GM21381 (cell line): ENCODE measurements at regions not wholly inside any gene's neighbourhood (a gene's known extent, or its start where the extent isn't known, plus 50 kb on each side); places are given as distances from the start of the nearest gene placed in this dataset.

Source experiments
- ATAC-seq: cut with Tn5 transposase; IDR thresholded peaks from one replicate; pipeline ENCODE4 v1.9.1; 2021; ENCODE audit warnings: mild to moderate bottlenecking, moderate library complexity; ENCODE audit not compliant: unreplicated experiment

DNA sequence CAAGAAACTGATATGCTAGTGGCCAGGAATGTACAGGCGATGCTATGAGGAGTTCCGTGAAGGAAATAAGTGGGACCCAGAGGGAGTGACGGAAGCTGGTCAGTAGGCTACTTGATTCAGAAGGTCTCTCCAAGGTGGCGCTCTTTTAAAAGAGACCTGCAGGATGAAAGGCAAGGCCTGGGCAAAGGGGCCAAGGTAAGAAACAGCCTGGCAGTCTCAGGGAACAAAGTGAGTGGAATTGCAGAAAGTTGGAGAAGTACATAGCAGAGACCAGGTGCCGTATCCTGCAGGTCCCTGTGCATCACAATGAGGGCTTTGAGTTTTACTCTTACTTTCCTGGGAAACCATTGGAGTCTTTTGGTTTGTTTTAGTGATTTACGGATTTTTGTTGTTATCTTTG lies 905.6 kb downstream of the BCL11B start:
- no peak for ATAC-seq

DNA sequence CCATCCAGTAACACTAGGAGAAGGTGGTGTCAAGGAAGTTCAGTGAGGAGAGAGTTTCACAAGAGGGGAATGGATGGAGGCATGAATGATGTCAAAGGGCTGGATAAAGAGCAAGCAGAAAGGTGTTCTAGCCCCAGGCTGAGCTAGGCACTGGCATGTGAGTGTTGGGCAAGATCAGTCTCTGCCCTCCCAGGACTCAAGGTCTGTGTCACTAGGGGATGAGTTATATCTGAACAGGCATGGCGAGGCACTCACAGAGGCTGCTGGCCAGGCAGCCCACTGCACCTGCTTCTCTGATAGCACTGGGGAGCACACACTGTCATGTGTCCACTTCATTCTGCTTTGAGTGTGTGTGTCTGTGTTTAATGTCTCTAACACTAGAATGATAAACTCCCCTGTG lies 903.8 kb downstream of the BCL11B start:
- no peak for ATAC-seq

DNA sequence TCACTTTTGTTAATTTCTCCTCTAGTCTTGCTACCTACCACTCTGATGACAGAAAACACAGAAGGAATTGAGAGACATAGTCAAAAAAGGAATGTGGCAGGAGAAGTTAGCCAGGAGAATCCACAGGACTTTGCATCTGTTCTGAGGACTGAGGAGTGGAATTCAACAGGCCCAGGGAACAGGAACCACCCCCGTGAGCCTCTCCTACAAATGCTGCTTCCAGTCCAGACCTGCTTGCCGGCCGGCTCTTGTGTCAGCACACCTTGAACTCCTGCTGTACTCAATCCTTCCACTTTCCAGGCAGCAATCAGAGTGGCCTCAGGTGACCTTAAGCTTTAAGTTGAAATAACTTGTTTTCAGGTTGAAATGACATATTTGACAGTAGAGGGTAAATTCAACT lies 903.1 kb downstream of the BCL11B start:
- ATAC-seq = no peak

DNA sequence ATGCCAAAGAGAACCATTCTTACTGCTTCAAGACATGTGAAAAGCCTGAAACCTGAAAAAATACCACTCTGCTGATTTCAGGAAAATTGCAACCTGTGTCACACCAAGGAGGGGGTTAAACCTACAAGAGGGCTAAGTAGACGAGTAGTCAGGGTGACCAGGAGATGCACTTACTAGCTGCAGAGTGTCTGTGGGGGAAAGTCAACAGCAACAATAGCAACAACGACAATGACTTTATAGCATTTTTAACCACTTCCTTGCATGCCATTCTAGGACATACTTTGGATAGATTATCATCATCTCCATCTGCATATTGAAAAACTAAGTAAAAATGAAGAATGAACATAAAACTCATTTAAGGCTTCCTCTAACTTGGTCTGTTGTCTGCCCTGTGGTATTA lies 902.7 kb downstream of the BCL11B start:
- no peak for ATAC-seq

DNA sequence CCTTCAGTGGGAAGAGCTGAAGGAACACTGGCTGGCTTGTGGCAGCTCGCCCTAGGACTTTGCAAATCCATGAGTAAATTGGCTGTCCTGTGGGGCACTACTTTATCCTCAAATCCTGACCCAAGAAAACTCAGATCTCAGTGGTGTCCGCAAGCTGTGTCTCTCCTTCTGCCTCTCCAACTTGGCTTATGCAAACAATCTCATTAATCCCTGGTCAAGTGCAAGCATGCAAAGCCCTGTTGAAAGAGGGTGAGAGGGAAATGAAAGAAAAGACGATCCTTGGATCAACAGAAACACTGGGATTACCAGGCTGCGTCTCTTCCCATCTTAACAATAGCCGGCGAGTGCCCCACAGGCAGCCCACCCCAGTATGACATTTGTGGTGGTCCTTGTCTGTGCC lies 901.6 kb downstream of the BCL11B start:
- no peak for ATAC-seq

DNA sequence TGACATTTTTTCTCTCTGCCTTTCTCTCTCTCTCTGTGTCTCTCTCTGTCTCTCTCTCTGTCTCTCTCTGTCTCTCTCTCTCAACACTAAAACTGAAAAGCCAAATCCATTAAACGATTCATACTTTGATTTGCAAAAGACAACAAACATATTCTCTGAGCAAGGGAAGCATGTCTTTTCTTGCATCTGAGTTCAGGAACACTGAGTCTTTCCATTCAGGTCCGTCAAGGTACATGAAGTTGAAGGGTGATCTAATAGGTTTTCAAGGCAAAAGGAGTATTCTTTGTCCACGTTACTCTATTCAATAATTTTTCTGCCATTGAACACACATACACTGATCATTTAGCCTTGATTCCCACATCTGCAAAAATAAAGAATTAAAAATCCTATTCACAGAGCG lies 900.9 kb downstream of the BCL11B start:
- ATAC-seq = no peak

DNA sequence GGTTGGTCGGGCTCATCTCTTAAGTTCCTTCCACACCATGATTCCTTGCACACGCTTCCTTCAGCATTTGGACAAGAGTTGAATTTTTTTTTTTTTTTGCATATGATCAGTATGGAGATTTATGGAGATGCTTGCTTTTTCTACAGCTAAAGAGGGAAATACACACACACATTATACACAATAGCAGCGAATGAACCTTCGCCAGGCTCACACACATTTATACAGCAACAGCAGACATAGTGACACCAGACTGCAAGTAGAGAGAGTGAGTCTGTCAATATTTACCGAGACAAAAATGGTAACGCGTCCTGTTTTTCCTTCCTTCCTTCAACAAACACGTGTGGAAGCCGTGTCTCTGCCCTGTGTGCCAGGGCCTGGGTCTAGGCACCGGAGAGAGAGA lies 897.9 kb downstream of the BCL11B start:
- ATAC-seq = no peak

DNA sequence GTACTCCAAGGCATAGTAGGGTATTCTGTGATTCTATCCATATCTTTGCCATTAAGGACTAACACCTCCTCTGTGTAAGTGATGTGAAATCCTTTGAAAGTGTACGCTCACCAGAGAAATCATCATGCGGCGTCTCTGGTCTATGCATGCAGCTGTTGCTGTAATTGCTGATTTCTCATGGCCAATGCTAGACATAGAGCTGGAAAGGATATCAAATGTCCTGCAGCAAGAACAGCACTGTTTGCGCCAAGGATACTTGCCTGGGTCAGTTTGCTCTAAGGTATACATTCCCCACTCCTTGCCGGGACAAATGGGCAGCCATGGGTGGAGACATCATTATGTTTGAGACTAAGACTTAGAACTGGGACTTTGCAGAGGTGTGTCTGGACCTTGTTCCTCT lies 896.4 kb downstream of the BCL11B start:
- ATAC-seq = no peak

DNA sequence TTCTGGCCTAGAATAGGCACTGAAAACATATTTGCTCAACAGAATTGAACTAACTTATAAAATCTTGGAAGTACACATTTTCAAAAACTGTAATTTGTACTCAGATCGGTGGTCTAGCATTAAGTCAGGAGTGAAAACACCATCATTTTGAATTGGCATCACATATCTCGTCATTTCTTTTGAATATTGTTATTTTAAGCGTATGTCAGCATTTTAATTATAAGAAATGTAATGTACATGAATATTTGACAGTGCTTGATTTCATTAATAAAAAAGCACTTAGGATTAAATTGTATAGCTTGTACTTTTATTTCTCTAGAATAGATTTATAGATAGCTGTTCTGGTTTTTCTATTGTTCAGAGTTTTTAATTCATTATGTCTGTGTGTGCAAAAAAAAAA lies 892.2 kb downstream of the BCL11B start:
- ATAC-seq = no peak

DNA sequence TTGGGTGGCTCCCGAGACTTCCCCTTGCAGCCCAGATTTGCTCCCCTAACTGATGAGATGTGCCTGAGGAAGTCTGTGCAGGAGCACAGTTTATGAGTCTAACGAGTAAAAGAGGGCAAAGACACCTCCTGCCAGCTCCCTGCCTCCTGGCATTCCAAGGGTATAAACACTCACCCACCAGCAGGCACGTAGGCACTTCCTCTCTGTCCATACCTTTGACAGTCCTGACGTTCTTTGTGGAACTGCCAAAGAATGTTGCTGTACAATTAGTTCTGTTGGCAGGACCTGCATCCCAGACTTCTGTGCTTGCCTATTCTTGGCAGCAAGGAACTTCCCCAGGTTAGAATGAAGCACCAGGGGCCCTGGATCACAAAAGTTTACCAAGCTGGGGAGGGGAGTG lies 889.3 kb downstream of the BCL11B start:
- no peak for ATAC-seq

DNA sequence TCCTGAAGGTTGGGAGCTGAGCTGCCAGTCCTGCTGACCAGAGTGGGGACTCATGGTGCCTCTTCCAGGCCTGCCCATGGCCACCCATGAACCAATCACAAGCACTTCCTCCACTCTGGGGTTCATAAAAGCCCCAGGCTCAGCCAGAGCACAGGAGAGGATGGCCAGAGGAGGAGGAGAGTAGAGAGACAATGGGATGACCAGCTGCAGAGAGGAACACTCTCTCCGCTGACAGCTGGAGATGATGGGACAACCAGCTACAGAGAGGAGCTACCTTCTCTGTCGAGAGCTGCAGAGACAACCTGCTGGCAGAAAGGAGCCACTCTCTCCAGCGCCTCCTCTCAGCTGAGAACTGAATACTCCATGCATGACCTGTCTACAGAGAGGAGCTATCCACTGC lies 886.1 kb downstream of the BCL11B start:
- no peak for ATAC-seq

DNA sequence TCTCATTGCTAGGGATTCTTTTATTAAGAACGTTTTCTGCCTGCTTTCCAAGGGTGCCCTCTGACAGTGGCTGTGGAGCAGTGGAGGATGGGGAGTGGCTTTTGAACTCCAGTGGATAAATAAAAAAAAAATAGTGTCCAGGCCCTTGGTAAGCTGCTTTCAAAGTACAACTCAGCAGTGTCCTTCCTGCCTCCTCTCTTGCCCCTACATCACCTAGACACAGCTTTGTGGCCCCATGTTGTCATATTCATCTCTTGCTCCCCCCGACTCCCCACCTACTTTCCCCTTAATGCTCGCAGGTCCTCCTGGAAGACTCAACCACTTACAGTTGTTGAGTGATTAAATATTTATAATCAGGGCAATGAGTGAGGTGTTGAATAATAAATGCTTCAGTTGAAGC lies 880.9 kb downstream of the BCL11B start:
- ATAC-seq = no peak

DNA sequence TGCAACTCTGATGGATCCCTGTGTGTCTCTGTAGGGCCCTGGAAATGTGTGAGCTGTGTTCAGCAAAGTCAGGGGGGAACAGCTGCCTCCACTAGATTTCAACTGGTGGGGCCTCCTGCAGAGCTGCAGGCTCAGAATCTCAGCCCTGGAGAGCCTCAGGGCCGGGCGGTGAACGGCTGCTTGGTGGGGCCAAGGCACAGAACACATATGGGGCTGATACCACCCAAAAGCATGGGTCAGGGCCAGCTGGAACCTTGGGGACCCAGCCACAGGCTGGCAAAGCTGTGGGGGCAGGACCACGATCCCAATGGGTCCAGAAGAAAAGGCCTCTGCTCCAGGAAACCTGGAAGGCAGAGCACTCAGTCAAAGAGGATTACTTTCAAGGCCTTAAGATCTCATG lies 878.5 kb downstream of the BCL11B start:
- ATAC-seq = no peak

DNA sequence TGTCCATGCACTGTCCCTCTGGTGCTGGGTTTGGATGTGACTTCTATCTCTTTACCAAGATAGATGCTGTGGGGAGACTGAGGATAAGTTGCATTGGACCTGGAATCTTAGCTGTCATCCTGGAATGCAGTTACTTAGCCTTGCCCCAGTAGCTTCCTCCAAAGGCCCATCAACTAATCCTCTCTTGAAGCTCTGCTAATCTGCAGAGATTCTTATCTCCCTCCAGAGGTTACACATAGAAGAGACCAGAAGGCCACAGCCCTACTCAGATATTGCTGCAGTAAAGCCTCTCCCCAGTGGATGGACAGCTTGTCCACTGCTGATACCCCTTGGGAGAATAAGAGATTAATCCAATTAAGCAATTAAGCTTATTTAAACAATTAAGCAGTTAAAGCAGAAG lies 867.2 kb downstream of the BCL11B start:
- no peak for ATAC-seq

DNA sequence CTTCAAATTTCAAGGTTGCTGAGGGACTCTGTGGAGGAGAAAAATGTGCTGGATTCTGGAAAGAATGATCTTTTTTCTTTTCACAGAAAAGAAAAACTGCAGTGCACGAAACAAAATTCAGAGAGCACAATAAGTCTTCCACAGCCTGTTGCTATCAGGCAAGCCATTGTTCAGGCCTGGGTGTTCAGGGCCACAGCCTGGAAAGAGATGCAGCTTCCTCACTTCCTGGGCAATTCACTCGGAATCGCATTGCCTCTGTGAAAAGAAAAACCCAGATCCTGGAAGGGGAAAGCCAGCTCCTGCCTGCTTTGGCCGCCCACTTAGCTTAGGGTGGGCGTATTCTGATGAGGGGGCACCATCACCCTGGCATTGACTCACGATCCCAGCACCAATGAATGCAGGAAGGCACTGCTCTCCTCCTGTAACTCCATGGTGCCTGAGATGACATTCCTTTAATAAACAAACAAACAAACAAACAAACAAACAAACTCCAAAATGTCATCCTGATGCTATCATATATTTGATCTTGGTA lies 863.9 kb downstream of the BCL11B start:
- ATAC-seq = no peak

DNA sequence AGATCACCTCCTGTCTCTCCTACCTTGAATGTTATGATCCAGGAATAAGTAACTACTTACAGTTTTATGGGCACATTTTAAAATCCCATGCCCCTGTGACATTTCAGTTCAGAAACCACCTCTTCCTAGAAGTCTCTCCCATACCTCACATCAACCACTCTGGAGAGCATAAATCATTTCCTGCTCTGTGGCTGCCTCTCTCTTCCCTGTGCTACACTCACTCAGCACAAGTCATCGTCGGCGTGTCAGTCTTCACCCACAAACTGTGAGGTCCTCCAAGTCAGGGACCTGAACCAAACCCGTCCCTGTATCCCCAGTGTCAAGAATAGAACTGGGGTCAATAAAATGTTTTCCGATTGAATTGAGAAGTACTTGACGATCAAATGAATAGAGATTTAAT lies 863.3 kb downstream of the BCL11B start:
- ATAC-seq = no peak

DNA sequence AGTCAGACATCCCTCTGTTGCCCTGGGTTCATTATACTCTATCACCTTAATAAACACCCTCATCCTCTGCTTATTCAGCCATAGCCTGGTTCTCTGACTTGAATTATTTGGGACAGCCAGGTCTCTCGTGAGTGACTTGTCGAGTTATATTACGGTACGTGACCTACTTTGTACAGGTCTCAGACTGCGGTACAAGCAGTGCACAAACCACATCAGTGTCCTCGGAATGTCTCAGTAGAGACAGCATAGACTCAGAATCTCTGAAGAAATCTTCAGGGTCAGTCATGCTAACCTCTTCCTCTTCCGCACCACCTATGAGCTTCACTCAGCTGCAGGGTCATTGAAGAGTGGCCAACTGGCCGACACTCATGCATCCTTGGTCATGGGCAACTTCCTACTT lies 860.8 kb downstream of the BCL11B start:
- no peak for ATAC-seq

DNA sequence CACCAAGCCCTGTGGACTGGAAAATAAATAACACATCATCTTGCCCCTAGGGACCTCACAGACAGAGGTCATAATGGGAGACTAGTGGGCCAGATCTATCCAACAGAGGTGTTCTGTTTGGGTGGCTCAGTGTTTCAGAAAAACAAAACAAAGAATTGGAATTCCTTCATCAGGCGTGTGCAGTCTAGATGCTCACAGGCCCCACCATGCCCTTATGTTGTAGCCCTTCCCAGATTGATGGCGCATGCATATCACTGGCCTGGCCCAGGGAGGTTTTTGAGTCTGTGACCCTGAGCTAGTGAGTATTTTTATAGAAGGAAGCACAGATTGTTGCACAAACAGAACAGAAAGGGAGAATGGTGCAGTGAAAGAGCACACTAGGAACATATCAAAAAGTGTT lies 859.6 kb downstream of the BCL11B start:
- ATAC-seq = no peak

DNA sequence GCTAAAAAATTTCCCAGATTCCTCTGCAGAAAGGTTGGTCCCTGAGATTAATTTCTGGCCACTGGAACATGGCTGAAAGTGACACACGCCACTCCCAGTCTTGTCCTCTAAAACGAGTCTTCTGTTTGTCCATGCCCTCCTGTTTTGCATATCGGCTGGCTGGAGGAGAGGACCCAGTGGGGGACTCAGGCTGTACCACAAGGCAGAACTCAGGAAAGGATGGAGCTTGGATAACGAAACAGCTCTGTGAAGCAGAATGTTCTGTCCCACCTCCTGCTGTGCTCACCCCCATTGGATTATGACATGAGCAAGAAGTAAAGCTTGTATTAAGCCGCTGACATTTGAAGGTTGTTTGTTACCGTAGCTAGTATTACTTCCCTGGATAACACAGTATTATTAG lies 856.2 kb downstream of the BCL11B start:
- ATAC-seq = no peak

DNA sequence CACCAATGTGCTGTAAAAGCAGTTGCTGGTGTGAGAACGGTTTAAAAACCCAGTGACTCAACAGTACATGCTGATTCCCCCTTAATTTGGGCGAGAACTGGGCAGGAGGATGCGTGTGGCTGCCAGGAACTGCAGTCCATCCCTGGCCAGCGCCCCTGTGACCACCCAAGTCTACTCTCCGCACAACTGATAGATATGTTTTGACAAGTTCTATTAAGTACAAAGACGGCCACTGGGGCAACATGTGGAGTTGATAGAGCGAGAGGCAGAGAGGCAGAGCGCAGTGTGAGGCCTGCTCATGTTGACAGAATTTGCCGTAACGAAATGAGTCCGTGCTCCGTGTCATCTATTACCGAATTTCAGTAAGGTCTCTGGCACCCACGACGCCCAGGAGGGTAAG lies 855.0 kb downstream of the BCL11B start:
- no peak for ATAC-seq

DNA sequence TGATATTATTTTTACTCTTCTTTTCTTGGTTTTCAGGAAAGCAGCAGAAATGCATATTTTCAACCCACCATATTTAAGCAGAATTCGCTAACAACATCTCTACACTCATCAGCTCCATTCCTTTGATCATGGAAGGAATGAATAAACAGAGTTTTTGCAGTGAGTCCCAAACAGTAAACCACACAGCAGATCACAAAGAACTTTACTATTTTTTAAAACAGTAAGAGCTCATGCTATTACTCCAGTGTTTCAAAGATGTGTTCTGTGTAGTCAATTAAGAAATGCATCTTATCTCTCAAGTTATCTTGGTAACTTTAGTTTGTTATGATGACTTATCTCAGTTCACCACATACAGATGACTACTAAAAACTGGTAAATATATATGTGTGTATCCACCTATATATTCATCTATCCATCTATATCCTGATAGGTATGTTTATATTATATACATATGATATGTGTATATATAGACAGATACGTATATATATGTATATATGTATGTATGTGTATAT lies 843.5 kb downstream of the BCL11B start:
- ATAC-seq = no peak

DNA sequence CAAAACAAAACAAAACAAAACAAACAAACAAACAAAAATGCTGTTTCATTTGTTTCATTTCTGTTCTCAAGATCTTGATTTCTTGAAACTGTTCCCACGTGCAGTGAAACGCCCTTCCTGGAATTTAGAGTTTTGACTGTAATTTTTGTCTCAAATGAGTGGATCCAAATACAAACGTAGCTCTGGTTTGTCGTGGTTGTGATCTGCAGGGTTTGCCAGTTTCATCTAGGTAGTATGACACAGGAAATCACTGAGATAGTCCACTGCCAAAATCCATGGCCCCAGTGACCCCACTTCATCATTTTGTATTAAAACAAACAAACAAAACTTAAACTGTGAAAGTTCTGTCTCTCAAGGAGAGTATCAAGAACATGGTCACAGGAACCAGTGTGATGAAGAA lies 838.6 kb downstream of the BCL11B start:
- ATAC-seq = no peak

DNA sequence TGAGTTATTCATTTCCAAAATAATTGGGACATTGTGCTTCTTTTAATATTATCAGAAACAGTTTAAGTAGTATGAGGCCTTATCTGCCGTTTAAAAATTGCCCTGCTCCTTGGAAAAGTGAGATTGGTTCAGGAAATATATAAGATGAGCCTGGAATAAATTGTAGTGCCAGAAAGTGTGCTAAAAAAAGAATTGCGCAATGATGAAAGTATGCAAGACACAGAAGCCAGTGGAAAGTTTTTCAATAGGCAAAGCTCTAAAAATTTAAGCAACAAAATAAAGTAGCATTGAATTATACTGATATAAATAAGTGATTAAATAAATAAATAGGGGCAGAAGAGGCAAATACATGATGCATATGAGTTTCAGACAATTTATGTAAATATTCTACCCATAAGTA lies 834.9 kb downstream of the BCL11B start:
- no peak for ATAC-seq

DNA sequence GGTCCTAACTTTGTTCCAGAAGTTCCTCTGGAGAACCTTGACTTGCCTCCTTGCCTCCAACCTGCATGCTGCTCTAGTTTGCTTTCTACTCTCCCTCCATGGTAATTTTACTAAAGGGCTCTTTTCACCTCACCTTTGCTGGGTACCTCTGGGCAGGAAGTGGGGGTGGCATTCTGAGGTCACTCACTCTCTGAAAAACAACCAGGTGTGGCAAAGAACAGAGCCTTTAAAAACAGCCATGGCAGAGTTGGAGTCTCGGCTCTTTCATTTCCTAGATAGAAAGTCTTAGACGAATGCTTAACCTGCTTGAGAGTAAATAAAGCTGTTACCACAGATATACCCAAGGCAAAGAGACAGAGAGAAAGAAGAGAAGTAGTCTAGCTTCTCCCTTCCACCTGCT lies 827.9 kb downstream of the BCL11B start:
- ATAC-seq = no peak
